Stomach (tissue), 8 donors: ENCODE measurements at regions not wholly inside any gene's neighbourhood (a gene's known extent, or its start where the extent isn't known, plus 50 kb on each side); places are given as distances from the start of the nearest gene placed in this dataset.

Experiments used
- DNase-seq, 2 donors: peaks; one replicate each; pipeline versions ENCODE4 v3.0.0 to v3.0.0-alpha.2; 2013 to 2019
- H3K27ac ChIP-seq, 5 donors: fragments of 200-600 bp in 4 of 5; sonication (generic) in 4 of 5; one replicate each; pipeline ENCODE4 v1.5.1; 2013 to 2019; ENCODE audit warnings: mild to moderate bottlenecking in 1 of 5, moderate library complexity in 1 of 5
- H3K27me3 ChIP-seq, 3 donors: fragments of 200-600 bp; sonication (generic); one replicate each; pipeline ENCODE4 v1.5.1; 2017 to 2019; ENCODE audit warnings: mixed run types in 1 of 3
- H3K36me3 ChIP-seq, 4 donors: fragments of 200-600 bp; sonication (generic); 1 replicate in 3 of 4; 2 replicates in 1 of 4; pipeline ENCODE4 v1.5.1; 2016 to 2019
- H3K4me1 ChIP-seq, 4 donors: fragments of 200-600 bp; sonication (generic); one replicate each; pipeline ENCODE4 v1.5.1; 2016 to 2019
- H3K4me3 ChIP-seq, 4 donors: fragments of 200-600 bp; sonication (generic) in 3 of 4; one replicate each; pipeline ENCODE4 v1.5.1; 2016 to 2019; ENCODE audit warnings: mild to moderate bottlenecking in 1 of 4
- H3K9me3 ChIP-seq, 4 donors: fragments of 200-600 bp; sonication (generic); one replicate each; pipeline ENCODE4 v1.5.1; 2016 to 2019
- EP300 ChIP-seq: sonication (generic); formaldehyde crosslinking; IDR thresholded peaks from one replicate; pipeline ENCODE4 v1.6.1; 2017; ENCODE audit warnings: antibody characterized with exemption
- POLR2A ChIP-seq, 4 donors: fragments of 450-650 bp; IDR thresholded peaks; one replicate each; pipeline ENCODE4 v1.6.1; 2016; ENCODE audit warnings: antibody characterized with exemption in 4 of 4, control low read depth in 2 of 4, mild to moderate bottlenecking in 1 of 4, moderate library complexity in 1 of 4
- POLR2AphosphoS5 ChIP-seq, 3 donors: sonication (generic); formaldehyde crosslinking; IDR thresholded peaks; one replicate each; pipeline ENCODE4 v1.6.1; 2016; ENCODE audit warnings: antibody characterized with exemption in 3 of 3
- WGBS, 5 donors: extraction: QIAGEN DNeasy Blood & Tissue Kit in 3 of 5; methylation state at CpG; one replicate each; pipeline versions ENCODE4 v1.1.5 to v1.1.7; 2013 to 2018; 5-methylcytosine and 5-hydroxymethylcytosine counted together
- intact Hi-C: fragments of 100-400 bp; cut with DNase I; formaldehyde crosslinking; loops from one replicate; pipeline ENCODE4 v1.15.1; 2023; ENCODE audit warnings: low total_unique reads
- TF ChIP-seq, protein P1 (sequence below), 7 experiments: fragments of 450-650 bp in 4 of 7; fragments of 200-600 bp in 3 of 7; sonication (generic) in 3 of 7; IDR thresholded peaks; one replicate each; pipeline ENCODE4 v1.5.1; 2016 to 2019; ENCODE audit warnings: antibody characterized with exemption in 7 of 7, control low read depth in 2 of 7, mild to moderate bottlenecking in 1 of 7
- donor health status: healthy with polysubstance abuse.
- donor health status: Bipolar disorder and iron deficiency.
- donor health status: healthy.

DNA sequence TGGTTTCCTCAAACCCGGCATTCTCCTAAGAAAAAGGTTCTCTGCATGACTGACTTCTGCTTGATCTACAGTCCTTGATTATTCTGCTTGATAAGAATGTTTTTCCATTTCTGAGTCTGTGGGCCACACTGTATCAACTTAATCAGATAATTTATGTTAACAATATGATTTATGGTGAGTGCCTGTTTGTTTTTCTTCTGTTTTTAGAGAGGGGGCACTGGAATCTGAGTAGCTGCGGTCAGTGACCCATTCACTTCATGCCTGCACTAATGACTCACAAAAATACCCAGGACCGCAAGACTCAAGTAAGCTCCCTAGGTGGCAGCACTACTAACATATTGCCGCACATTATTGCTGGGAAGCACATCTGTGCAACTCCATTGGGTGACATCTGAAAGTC lies 542.3 kb upstream of the ATXN8OS start:
- Histone ChIP-seq H3K4me3 (no peak overlapping the region), H3K27ac (no peak overlapping the region), H3K9me3 (no peaks in the 10 kb centered on the region), H3K4me1 (no peaks in the 10 kb centered on the region), H3K36me3 (no peaks in the 10 kb centered on the region), H3K27me3 (no peaks in the 10 kb centered on the region)
- TF ChIP-seq, protein P1, sequence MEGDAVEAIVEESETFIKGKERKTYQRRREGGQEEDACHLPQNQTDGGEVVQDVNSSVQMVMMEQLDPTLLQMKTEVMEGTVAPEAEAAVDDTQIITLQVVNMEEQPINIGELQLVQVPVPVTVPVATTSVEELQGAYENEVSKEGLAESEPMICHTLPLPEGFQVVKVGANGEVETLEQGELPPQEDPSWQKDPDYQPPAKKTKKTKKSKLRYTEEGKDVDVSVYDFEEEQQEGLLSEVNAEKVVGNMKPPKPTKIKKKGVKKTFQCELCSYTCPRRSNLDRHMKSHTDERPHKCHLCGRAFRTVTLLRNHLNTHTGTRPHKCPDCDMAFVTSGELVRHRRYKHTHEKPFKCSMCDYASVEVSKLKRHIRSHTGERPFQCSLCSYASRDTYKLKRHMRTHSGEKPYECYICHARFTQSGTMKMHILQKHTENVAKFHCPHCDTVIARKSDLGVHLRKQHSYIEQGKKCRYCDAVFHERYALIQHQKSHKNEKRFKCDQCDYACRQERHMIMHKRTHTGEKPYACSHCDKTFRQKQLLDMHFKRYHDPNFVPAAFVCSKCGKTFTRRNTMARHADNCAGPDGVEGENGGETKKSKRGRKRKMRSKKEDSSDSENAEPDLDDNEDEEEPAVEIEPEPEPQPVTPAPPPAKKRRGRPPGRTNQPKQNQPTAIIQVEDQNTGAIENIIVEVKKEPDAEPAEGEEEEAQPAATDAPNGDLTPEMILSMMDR (IDR thresholded peaks at IDR 0.05): peak in 1 of 7 experiments; percentile 14
- TF ChIP-seq POLR2AphosphoS5 (IDR thresholded peaks at IDR 0.05) (no peak), POLR2A (IDR thresholded peaks at IDR 0.05) (no peak), EP300 (no peak)
- intact Hi-C loops: no loop called here
- DNase-seq: no peak
- 57 to 73% (median 61%) methylated on average over 4 of the region's 4 CpGs for WGBS, 5 donors

DNA sequence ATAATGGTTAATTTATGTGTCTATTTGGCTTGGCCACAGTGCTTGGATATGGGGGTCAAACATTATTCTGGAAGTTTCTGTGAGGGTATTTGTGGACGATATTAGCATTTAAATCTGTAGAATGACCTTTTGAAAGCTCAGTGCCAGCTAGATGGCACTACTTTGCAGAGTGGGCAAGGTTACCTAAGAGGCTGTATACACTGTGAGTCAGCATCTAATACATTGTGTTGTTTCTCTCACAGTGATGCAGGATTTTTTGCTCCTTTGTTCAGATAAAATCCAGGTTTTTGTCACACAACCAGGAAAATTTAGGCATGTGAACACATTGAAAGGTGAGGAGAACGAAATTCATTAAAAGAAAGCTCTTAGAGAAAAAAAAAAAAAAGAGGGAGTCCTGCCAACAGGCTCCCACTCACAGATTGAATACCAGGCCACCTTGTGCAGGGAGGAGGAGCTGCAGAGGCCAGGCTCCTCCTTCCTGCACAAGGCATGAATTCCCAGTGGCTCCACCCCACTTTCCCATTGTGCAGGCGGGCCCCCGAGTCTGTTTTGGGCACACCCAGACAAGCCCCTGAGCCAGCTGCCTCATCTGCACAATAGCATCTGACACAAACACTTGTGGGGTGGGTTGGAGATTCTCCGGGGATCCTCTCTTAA lies 551.0 kb upstream of the ATXN8OS start:
- intact Hi-C loops: no loop called here
- 68 to 78% (median 73%) methylated on average over 5 of the region's 5 CpGs for WGBS, 5 donors
- Histone ChIP-seq H3K9me3 (no peaks in the 10 kb centered on the region), H3K27me3 (no peaks in the 10 kb centered on the region), H3K4me1 (no peaks in the 10 kb centered on the region), H3K36me3 (no peaks in the 10 kb centered on the region), H3K27ac (no peak overlapping the region), H3K4me3 (no peak overlapping the region)
- peak in 1 of 2 donors; percentile 16 for DNase-seq
- no peak for TF ChIP-seq EP300
- no peak for TF ChIP-seq POLR2AphosphoS5 (IDR thresholded peaks at IDR 0.05)
- TF ChIP-seq, protein P1 (IDR thresholded peaks at IDR 0.05): no peak
- TF ChIP-seq POLR2A (IDR thresholded peaks at IDR 0.05): no peak

DNA sequence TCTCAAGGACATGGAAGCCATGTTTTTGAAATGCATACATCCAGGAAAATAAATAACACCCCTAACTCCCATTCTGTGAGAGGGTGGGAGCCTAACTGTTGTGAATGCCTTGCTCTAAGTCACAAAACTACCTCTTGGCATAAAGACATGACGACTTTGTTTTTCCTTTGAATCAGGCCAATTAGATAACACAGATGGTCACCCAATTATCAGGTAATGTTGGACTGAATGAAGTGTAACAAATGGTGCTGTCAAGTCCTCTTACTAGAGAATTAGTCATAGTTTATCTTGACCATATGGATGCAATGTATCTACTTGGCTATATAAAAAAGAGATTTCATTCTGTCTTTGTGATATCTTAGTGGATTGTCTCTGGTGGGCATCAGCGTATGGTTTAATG lies 553.6 kb upstream of the ATXN8OS start:
- TF ChIP-seq EP300: no peak
- TF ChIP-seq, protein P1 (IDR thresholded peaks at IDR 0.05): no peak
- no peak for TF ChIP-seq POLR2AphosphoS5 (IDR thresholded peaks at IDR 0.05)
- no peak for TF ChIP-seq POLR2A (IDR thresholded peaks at IDR 0.05)
- no peak overlapping the region for H3K4me3 ChIP-seq
- DNase-seq: no peak
- no peak overlapping the region for H3K27ac ChIP-seq
- WGBS, 5 donors: 70 to 78% (median 75%) methylated on average over 2 of the region's 2 CpGs
- no peaks in the 10 kb centered on the region for H3K36me3 ChIP-seq
- no peaks in the 10 kb centered on the region for H3K27me3 ChIP-seq
- intact Hi-C loops: no loop called here
- H3K9me3 ChIP-seq: no peaks in the 10 kb centered on the region
- H3K4me1 ChIP-seq: no peaks in the 10 kb centered on the region

DNA sequence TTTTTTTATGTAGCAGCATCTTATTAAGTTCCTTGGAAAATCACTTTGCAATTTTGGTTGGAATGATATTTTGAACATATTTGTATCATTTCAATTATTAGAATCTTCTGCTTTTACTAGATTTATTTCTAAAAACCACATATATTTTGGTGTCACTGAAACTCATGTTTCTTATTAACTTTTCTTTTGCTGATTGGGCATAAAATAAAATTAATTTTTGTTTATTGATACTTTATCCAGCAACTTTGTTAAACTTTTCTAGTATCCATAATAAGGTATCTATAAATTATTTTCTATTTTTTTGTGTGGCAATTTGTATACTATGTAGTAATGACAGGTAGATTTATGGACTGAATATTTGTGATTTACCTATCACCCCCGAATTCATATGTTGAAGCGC lies 556.4 kb upstream of the ATXN8OS start:
- Histone ChIP-seq H3K4me3 (no peak overlapping the region), H3K27me3 (no peaks in the 10 kb centered on the region), H3K4me1 (no peaks in the 10 kb centered on the region), H3K36me3 (no peaks in the 10 kb centered on the region), H3K27ac (no peak overlapping the region), H3K9me3 (no peaks in the 10 kb centered on the region)
- WGBS, 5 donors: 79 to 98% (median 96%) methylated on average over 2 of the region's 2 CpGs
- TF ChIP-seq, protein P1 (IDR thresholded peaks at IDR 0.05): no peak
- TF ChIP-seq EP300: no peak
- no peak for TF ChIP-seq POLR2A (IDR thresholded peaks at IDR 0.05)
- TF ChIP-seq POLR2AphosphoS5 (IDR thresholded peaks at IDR 0.05): no peak
- no peak for DNase-seq
- intact Hi-C loops: no loop called here
